Keratinocyte (primary cell): ENCODE measurements at regions not wholly inside any gene's neighbourhood (a gene's known extent, or its start where the extent isn't known, plus 50 kb on each side); places are given as distances from the start of the nearest gene placed in this dataset.

ENCODE experiments used
- DNase-seq: peaks from one replicate; pipeline ENCODE4 v3.0.0-alpha.2; 2011; ENCODE audit warnings: low read depth, missing footprints, low spot score
- FAIRE-seq: peaks from 2 replicates; lab custom pipeline; 2011; peaks lifted over from hg19 to GRCh38; lab: Jason Lieb, UNC
- H2AFZ ChIP-seq: 2 replicates; pipeline ENCODE4 v1.6.0; 2012; ENCODE audit warnings: low read length, control low read depth, inconsistent platforms; ENCODE audit not compliant: control insufficient read depth
- H3K27ac ChIP-seq: 2 replicates; pipeline ENCODE4 v1.5.1; 2011; ENCODE audit warnings: low read length; ENCODE audit not compliant: control insufficient read depth, insufficient read depth
- H3K27me3 ChIP-seq: 3 replicates; pipeline ENCODE4 v1.6.0; 2011; ENCODE audit warnings: low read length; ENCODE audit not compliant: control insufficient read depth, insufficient read depth; ENCODE audit errors: extremely low read depth
- H3K36me3 ChIP-seq, 2 experiments: 2 replicates in 1 of 2; 3 replicates in 1 of 2; pipeline ENCODE4 v1.5.1; 2011; ENCODE audit warnings: low read length in 2 of 2, mild to moderate bottlenecking in 1 of 2; ENCODE audit not compliant: control insufficient read depth in 2 of 2, insufficient read depth in 2 of 2; ENCODE audit errors: extremely low read depth in 1 of 2
- H3K4me1 ChIP-seq: 3 replicates; pipeline ENCODE4 v1.5.1; 2011; ENCODE audit warnings: low read length; ENCODE audit not compliant: control insufficient read depth, insufficient read depth; ENCODE audit errors: extremely low read depth
- H3K4me2 ChIP-seq: 3 replicates; pipeline ENCODE4 v1.6.0; 2011; ENCODE audit warnings: low read depth, low read length; ENCODE audit not compliant: control insufficient read depth, insufficient read depth; ENCODE audit errors: extremely low read depth
- H3K4me3 ChIP-seq, 3 experiments: fragments of 200-600 bp in 1 of 3; sonication (generic) in 1 of 3; 2 replicates in 2 of 3; 3 replicates in 1 of 3; pipeline ENCODE4 v1.5.1; 2011 to 2016; ENCODE audit warnings: low read length in 3 of 3, mild to moderate bottlenecking in 3 of 3, control low read depth in 2 of 3, inconsistent platforms in 1 of 3, low read depth in 1 of 3, mixed read lengths in 1 of 3, mixed run types in 1 of 3, moderate library complexity in 1 of 3; ENCODE audit not compliant: control insufficient read depth in 2 of 3, insufficient read depth in 2 of 3; ENCODE audit errors: extremely low read depth in 1 of 3
- H3K79me2 ChIP-seq: 2 replicates; pipeline ENCODE4 v1.6.0; 2012; ENCODE audit warnings: low read length; ENCODE audit not compliant: control insufficient read depth, insufficient read depth
- H3K9ac ChIP-seq: 3 replicates; pipeline ENCODE4 v1.6.0; 2011; ENCODE audit warnings: low read length; ENCODE audit not compliant: control insufficient read depth, insufficient read depth; ENCODE audit errors: extremely low read depth
- H3K9me1 ChIP-seq: 3 replicates; pipeline ENCODE4 v1.6.0; 2011; ENCODE audit warnings: low read length; ENCODE audit not compliant: control insufficient read depth, insufficient read depth; ENCODE audit errors: extremely low read depth
- H3K9me3 ChIP-seq: 2 replicates; pipeline ENCODE4 v1.5.1; 2012; ENCODE audit warnings: low read depth, low read length; ENCODE audit not compliant: control insufficient read depth
- H4K20me1 ChIP-seq: 3 replicates; pipeline ENCODE4 v1.6.0; 2011; ENCODE audit warnings: low read length; ENCODE audit not compliant: control insufficient read depth, insufficient read depth; ENCODE audit errors: extremely low read depth
- CTCF ChIP-seq, 3 experiments: IDR thresholded peaks in 1 of 3; conservative IDR thresholded peaks in 1 of 3; optimal IDR thresholded peaks in 1 of 3; 2 replicates in 2 of 3; 3 replicates in 1 of 3; pipeline versions ENCODE3 to v1.5.1; 2011; ENCODE audit warnings: low read length in 3 of 3, mild to moderate bottlenecking in 3 of 3, moderate library complexity in 2 of 3, control low read depth in 1 of 3, inconsistent platforms in 1 of 3; ENCODE audit not compliant: insufficient read depth in 2 of 3; ENCODE audit errors: extremely low read depth in 1 of 3
- EZH2 ChIP-seq: IDR thresholded peaks from one replicate; pipeline ENCODE4 v1.6.1; 2012; ENCODE audit warnings: inconsistent platforms, mild to moderate bottlenecking, low read length, moderate library complexity
- dilution Hi-C: fragments of 300-500 bp; cut with MboI; formaldehyde crosslinking; loops from one replicate; pipeline ENCODE4 v1.7.0; 2020; ENCODE audit warnings: low sequenced_read_pairs; ENCODE audit not compliant: extremely low pct_ligation_motif_present

GRCh38 chr4:18128241-18128640, 106.7 kb upstream of the LCORL start:
- Histone ChIP-seq H3K27ac (no peak overlapping the region), H3K27me3 (no peaks in the 10 kb centered on the region), H3K9me1 (no peaks in the 10 kb centered on the region), H2AFZ (no peak overlapping the region), H3K4me3 (no peak overlapping the region), H3K4me1 (no peaks in the 10 kb centered on the region), H3K9ac (no peak overlapping the region), H3K79me2 (no peaks in the 10 kb centered on the region), H3K36me3 (no peaks in the 10 kb centered on the region), H3K9me3 (no peaks in the 10 kb centered on the region), H4K20me1 (no peaks in the 10 kb centered on the region), H3K4me2 (no peak overlapping the region)
- dilution Hi-C loops = no loop called here
- DNase-seq (no peak), FAIRE-seq (no peak)
- TF ChIP-seq CTCF (optimal IDR thresholded peaks at IDR 0.05 in 1 of 3, IDR thresholded peaks at IDR 0.05 in 1 of 3, conservative IDR thresholded peaks at IDR 0.05 in 1 of 3; ENCODE audit: extremely low read depth in 1 of 3, insufficient read depth in 2 of 3, low read length in 3 of 3) (no peak), EZH2 (no peak)

GRCh38 chr4:18127030-18127429, 105.5 kb upstream of the LCORL start:
- H4K20me1 ChIP-seq = no peaks in the 10 kb centered on the region
- no peaks in the 10 kb centered on the region for H3K36me3 ChIP-seq
- dilution Hi-C loops = no loop called here
- DNase-seq = no peak
- no peak overlapping the region for H2AFZ ChIP-seq
- no peaks in the 10 kb centered on the region for H3K4me1 ChIP-seq
- H3K27ac ChIP-seq = no peak overlapping the region
- TF ChIP-seq CTCF (optimal IDR thresholded peaks at IDR 0.05 in 1 of 3, IDR thresholded peaks at IDR 0.05 in 1 of 3, conservative IDR thresholded peaks at IDR 0.05 in 1 of 3; ENCODE audit: extremely low read depth in 1 of 3, insufficient read depth in 2 of 3, low read length in 3 of 3) = no peak
- TF ChIP-seq EZH2 = no peak
- no peaks in the 10 kb centered on the region for H3K9me1 ChIP-seq
- H3K79me2 ChIP-seq = no peaks in the 10 kb centered on the region
- H3K27me3 ChIP-seq = no peaks in the 10 kb centered on the region
- no peak overlapping the region for H3K4me3 ChIP-seq
- H3K9ac ChIP-seq = no peak overlapping the region
- no peaks in the 10 kb centered on the region for H3K9me3 ChIP-seq
- FAIRE-seq = no peak
- no peak overlapping the region for H3K4me2 ChIP-seq
